ENCODE measurements at regions not wholly inside any gene's neighbourhood (a gene's known extent, or its start where the extent isn't known, plus 50 kb on each side); places are given as distances from the start of the nearest gene placed in this dataset.
"Not testable (repeated sequence)": the region's sequence is repeated elsewhere in the genome, so short reads cannot be mapped to it uniquely, and the experiment has no call there.

DNA sequence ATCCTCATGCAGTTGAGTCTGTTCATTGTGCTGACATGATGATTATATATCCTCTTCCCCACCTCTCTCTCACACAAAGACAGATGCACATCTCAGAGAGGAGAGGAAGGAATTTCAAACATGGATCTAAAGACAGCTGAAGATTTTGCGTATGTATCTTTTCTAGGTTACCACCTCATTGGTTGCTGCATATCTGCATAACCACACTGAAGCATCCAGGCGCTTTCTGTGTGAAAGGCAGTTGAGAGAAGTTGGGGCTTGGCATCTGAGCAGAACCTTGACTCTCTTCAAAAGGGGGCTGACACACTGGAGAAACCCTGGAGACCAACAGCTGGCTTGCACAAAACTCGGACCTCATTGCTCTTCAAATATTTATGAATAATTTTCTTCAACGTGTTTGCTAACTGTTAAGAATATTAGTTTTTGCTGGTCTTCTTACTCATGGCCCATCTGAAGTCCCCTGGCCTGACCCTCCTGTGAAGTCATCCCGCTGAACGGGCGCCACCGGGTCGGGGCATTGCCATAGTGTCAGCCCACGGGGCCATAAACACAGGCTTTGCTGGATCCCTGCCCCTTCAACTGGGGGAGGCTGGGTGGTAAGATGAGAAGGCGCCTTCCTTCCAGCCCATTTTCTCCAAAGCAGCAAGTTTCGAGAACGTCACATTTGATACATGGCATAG is 593.2 kb upstream of the CLINT1 start:
- DNase-seq: no peak

DNA sequence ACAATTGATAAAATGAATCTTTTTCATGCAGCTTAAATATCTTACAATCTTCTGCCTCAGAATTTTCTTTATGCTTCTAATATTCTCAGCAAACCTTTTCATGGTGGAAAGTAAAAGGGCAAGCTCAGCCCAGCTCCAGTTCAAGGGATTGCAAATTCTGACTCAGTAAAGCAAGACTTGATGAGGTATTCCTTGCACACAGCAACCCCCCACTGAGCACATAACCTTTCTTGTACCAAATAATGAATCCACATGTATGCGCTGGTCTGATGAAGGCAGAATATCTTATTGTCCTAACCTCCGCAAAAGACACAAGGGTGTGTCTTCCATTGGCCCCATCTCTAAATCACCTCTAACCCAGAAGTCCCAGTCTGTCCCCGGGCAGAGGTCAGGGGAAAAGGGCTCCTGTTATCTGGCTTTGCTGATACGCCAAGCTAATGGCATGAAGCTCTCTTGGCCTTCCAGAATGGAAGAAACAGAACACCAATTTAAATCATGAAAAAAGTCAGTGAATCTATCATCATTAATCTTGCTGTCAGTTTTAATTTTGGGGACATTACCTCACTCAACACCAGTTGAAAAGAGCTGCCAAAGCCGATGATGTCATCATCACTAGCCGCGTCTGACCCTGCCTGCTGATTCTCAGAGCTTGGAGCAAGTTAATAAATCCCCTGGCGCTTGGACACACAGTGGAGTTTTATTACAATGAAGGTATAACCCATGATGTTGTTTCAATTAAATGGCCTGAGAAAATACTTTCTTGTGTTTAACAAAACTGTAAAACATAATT is 592.5 kb upstream of the CLINT1 start:
- no peak for DNase-seq

DNA sequence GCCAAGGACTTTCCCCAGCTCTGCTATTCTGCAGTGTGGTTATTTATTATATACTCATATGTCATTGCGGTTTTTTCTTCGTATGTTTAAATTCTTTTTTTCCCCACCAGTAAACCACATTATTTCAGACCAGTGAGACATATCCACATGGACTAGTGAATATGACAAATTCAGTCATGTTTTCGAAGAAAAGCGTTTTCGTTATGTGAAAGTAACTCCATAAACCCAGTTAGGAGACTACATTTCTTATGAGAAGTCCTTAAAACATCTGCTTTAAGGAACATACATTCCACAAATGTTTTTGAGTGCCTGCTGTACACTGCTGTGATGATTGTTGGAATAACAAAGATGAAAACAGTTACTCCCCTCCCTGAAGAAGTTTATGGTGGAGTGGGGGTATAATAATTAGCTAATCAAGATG is 591.8 kb upstream of the CLINT1 start:
- DNase-seq: no peak

GRCh38 chr5:158446761-158447160 is 587.8 kb upstream of the CLINT1 start:
- not testable (repeated sequence) for DNase-seq

DNA sequence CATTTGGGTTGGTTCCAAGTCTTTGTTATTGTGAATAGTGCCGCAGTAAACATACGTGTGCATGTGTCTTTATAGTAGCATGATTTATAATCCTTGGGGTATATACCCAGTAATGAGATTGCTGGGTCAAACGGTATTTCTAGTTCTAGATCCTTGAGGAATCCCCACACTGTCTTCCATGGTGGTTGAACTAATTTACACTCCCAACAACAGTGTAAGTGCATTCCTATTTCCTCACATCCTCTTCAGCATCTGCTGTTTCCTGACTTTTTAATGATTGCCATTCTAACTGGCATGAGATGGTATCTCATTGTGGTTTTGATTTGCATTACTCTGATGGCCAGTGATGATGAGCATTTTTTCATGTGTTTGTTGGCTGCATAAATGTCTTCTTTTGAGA is 580.3 kb upstream of the CLINT1 start:
- not testable (repeated sequence) for DNase-seq

DNA sequence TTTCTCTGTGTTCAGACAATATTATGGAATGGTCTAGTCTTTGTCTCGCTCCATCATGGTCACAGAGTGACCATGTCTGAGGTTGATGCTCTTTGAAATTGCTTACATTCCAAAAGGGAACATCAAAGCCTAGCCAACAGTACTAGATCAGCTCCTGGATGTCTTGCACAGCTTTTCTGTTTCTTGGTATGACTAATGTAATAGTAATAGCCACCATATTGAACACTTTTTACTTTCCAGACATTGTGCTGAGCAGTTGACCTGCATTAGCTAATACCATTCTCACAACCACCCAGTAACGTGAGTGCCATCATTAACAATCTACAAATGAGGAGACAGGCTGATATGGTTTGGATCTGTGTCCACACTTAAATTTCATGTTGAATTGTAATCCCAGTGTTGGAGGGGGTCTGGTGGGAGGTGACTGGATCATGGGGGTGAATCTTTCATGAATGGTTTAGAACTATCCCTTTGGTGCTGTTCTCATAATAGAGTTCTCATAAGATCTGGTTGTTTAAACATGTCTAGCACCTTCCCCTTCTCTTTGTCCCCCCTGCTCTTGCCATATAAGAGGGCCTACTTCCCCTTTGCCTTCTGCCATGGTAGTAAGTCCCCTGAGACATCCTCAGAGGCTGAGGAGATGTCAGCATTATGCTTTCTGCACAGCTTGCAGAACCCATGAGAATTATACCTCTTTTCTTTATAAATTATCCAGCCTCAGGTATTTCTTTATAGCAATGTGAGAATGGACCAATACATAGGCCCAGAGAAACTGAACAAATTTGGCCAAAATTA is 577.5 kb upstream of the CLINT1 start:
- DNase-seq: no peak

DNA sequence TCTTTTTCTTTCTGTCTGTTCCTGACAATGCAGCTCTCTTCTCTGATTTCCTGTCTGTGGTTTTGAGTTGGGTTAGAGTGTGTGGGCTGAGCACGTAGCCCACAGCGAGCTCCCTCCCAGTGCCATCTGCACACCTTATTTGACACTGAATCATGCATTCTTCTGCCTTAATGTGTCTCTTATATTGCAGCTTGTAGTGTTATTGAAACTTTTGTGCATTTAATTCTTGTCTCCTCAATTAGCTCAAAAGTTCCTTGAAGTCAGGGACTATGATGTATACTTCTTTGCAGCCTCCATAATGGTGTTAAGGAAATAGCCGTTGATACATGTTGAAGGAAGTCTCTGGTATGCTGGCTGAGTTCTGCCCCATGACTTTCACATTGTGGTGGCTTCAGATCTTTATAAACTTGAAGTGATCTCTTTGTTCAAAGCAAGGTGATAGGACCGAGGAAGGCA is 576.2 kb upstream of the CLINT1 start:
- no peak for DNase-seq

GRCh38 chr5:158434749-158435148 is 575.8 kb upstream of the CLINT1 start:
- no peak for DNase-seq

DNA sequence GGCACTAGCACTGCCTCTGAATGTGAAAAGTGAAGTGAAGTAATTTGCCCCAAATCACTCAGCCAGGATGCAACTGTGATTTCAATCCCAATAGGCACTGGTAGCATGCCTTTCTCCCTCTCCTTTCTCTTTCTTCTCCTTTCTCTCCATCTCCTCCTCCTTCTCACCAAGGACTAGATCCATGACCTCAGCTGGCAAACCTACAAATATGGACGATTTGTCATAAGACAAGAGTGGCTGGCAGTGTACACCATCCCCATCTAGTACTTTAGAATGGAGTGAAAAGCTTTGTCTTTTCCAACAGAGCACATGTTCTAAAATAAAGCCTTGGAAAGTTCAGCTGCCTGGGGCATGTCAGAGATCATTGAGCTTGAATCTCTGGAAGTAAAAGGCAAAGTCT is 574.7 kb upstream of the CLINT1 start:
- no peak for DNase-seq

DNA sequence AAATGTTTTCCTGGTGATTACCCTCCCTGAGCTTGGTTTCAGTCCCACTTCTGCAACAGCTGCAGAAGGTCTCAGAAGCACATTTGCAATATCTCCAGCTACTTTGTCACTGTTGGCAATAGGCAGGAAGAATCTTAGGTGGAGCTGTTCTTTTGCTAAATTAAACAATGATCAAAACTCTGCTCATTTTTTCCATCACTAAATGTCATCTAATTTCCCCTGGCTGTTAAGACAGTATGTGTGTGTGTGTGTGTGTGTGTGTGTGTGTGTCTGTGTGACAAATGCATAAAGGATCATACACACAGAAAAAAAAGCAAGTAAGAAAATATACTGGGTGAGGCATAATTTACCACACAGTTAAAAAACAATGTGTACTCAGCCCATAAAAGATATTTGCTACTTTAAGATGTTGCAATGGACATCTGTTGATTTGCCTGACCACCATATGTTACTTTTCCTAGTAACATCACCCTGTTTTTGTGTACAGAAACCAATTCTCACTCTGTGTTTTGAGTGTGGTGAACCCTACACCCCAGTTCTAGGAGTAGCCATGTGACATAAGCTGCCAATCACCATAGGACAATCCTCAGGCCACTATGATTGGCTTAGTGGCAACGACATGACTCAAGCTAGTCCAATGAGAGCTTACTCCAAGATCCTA is 572.6 kb upstream of the CLINT1 start:
- DNase-seq: no peak

GRCh38 chr5:158430798-158431167 is 571.8 kb upstream of the CLINT1 start:
- DNase-seq: no peak

DNA sequence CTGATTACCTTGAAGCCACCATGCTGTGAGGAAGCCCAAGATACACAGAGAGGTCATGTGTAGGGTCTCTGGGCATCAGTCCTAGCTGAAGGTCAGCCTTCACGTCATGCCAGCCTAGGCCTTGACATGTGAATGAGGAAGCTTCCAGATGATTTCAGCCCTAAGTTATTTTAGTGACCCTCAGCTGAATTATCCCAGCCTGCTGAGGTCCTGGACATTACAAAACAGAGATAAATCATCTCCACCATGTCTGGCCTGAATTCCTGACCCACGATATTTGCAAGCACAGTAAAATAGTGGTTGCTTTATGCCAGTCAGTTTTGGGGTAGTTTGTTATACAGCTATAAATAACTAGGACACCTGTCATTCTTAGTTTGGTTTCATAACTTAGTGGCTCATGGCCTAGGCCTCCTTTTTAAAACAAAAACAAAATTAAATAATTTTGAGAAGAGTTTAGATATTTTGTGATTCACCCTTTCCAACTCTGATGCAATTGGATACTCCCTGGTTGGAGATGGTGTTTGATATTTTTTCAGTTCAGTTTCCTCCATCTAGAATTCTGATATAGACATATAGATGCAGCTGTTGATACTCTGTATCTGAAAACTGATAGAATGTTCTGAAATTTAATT is 571.3 kb upstream of the CLINT1 start:
- no peak for DNase-seq

DNA sequence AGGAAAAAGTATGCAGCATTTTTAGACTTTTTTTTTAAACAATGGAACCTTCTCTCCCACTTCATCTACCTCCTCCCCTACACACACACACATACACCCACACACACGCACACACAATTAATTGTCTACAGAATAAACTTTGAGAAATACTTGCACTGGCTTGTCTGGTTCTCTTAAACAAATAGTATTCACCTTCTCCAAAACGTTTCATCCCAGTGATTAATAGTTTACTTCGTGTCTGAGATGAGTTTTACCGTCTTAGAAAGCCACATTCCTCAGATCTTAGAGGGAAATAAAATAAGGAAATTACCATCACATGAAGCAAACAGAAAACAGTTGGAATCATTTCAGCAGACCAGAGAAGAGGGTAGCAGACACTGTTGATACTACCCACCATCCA is 570.6 kb upstream of the CLINT1 start:
- DNase-seq: no peak

DNA sequence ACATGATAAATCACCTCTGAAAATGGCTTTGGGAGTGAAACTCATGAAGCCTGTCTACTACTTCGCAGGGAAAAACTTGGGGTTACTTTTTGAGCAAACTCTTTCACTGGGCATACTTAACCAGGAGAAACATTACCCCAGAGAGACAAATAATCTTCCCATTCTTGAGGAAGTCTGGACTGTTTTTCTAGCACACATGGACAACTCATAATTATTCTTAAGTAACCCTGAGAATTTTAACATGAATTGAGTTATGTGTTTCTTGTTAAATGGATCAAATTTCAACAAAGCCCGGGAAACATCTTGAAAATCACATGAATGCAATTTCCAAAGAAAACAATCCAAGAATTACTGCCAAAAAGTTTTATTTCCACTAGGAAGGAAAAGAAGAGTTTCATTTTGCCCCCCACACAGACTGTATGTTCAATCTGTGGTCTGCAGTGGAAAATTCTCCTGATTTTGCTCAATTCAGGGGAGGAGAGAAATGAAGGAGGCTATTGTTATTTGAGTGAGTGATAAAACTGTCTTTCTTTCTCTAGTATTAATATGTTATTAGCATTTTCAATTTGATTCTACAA is 564.8 kb upstream of the CLINT1 start:
- no peak for DNase-seq

- DNase-seq: no peak
Measured at GRCh38 chr5:158422653-158423515, 563.9 kb upstream of the CLINT1 start.

- DNase-seq: no peak
Measured at GRCh38 chr5:158421319-158421718, 562.4 kb upstream of the CLINT1 start.

DNA sequence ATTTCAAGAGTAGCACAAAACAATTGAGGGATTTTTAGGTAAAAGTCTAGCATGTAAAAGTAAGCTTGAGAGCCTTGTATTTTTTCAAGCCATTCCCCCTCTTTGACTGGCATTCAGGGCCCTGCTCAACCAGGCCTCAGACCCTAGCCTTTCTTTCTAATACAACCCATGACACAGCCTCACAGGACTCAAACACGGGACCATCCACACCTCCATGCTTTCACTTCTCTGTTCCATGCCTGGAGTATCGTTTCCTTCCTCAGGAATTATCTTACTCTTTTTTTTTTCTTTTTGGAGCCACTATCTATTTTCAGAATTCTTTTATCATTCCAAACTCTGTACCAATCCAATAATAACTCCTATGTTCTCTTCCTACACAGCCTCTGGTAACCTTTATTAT is 560.2 kb upstream of the CLINT1 start:
- DNase-seq: no peak

GRCh38 chr5:158414780-158415179 is 555.8 kb upstream of the CLINT1 start:
- no peak for DNase-seq

GRCh38 chr5:158414333-158414762 is 555.4 kb upstream of the CLINT1 start:
- DNase-seq: no peak
